Heart right ventricle (tissue), 16 donors: ENCODE measurements at regions not wholly inside any gene's neighbourhood (a gene's known extent, or its start where the extent isn't known, plus 50 kb on each side); places are given as distances from the start of the nearest gene placed in this dataset.

Experiments
- ATAC-seq, 8 donors: fragments of 200-7000 bp; cut with Tn5 transposase; one replicate each; pipeline ENCODE4 v1.9.1; 2020; ENCODE audit warnings: mild to moderate bottlenecking in 8 of 8, moderate library complexity in 8 of 8, moderate number of reproducible peaks in 1 of 8
- DNase-seq, 2 donors: peaks; one replicate each; pipeline ENCODE4 v3.0.0-alpha.2; 2020
- H3K27ac ChIP-seq, 10 donors: fragments of 200-600 bp; sonication (generic) in 2 of 10; one replicate each; pipeline versions ENCODE4 v1.5.0 to v1.8.0; 2020 to 2022; ENCODE audit warnings: mild to moderate bottlenecking in 3 of 10
- H3K27me3 ChIP-seq, 7 donors: fragments of 200-600 bp; one replicate each; pipeline ENCODE4 v1.8.0; 2021 to 2022; ENCODE audit warnings: mild to moderate bottlenecking in 2 of 7
- H3K36me3 ChIP-seq, 9 donors: fragments of 200-600 bp; sonication (generic) in 1 of 9; one replicate each; pipeline versions ENCODE4 v1.5.0 to v1.8.0; 2020 to 2022; ENCODE audit warnings: mild to moderate bottlenecking in 2 of 9
- H3K4me1 ChIP-seq, 9 donors: fragments of 200-600 bp; sonication (generic) in 1 of 9; one replicate each; pipeline versions ENCODE4 v1.5.0 to v1.8.0; 2020 to 2022; ENCODE audit warnings: mild to moderate bottlenecking in 4 of 9
- H3K4me3 ChIP-seq, 10 donors: fragments of 200-600 bp; sonication (generic) in 2 of 10; one replicate each; pipeline versions ENCODE4 v1.5.0 to v1.8.0; 2020 to 2022; ENCODE audit warnings: mild to moderate bottlenecking in 7 of 10, moderate library complexity in 2 of 10
- H3K9me3 ChIP-seq, 11 donors: fragments of 200-600 bp in 10 of 11; sonication (generic) in 2 of 11; one replicate each; pipeline versions ENCODE4 v1.5.0 to v1.8.0; 2013 to 2022; ENCODE audit warnings: mild to moderate bottlenecking in 2 of 11, control low read depth in 1 of 11, moderate library complexity in 1 of 11
- CTCF ChIP-seq, 9 donors: fragments of 200-600 bp; sonication (generic) in 2 of 9; IDR thresholded peaks; one replicate each; pipeline versions ENCODE4 v1.5.0 to v1.8.0; 2021 to 2022; ENCODE audit warnings: antibody characterized with exemption in 9 of 9, mild to moderate bottlenecking in 5 of 9, moderate library complexity in 1 of 9
- WGBS, 2 donors: extraction: QIAGEN DNeasy Blood & Tissue Kit; methylation state at CpG; one replicate each; pipeline ENCODE4 v1.1.7; 2013; ENCODE audit warnings: inconsistent platforms in 1 of 2; 5-methylcytosine and 5-hydroxymethylcytosine counted together
- intact Hi-C, 10 donors: fragments of 100-400 bp; cut with DNase I; formaldehyde crosslinking; loops; one replicate each; pipeline versions ENCODE4 v1.11.1 to v1.14.2; 2022
- donor health status: Arrhythmogenic right ventricular cardiomyopathy.
- donor health status: ischemic (EF 13 %, LVEDD 7.1; RV severe dilation, severe dysfunction).
- donor health status: healthy with polysubstance abuse.
- donor health status: DM: no; HTN: yes; CAD: no.
- donor health status: DM: no; HTN: no; CAD: no.
- donor health status: ischemic (EF 25% LVEDD 6.9; RV normal size, moderate dysfunction).
- donor health status: ischemic (EF 25% LVEDD 5.7; RV mildly dilated, moderate dysfunction).
- donor health status: healthy.
- donor health status: DM: yes; HTN: yes; CAD: no.
- donor health status: Ischemic cardiomyopathy.
- donor health status: ischemic (EF 35%, LVEDD 5.7; RV mildly dilated, moderate dysfunction).
- donor health status: nonischemic (EF 11% LVEDD 7.7; RV severe dilation, severe dysfunction).
- donor health status: DM: yes; HTN: yes; CAD: no.
- donor health status: PGD.
- donor health status: ischemic (EF 29% LVEDD 5.4; RV normal size, mild dysfunction).
- donor health status: nonischemic (EF 23%, LVEDD 6.1; RV moderate dilation, normal function).

DNA sequence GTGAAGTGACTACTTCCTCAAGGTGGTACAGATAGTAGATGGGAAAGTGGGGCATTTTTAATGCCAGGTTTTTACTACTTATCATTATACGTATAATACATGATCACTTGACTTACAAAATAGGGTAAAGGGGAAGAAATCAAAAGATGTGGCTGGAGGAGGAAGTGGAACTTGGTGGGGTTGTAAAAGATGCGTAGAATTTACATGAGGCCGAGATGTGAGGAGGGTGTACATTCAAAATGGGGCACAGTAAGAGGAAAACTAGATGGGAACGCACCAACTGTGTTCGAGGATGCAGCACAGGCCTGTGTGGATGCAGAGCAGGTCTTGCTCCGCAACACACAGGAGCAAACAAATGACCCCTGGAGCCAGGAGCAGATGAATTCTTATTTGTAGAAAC is 403.3 kb downstream of the TXNL1 start:
- 87 to 92% methylated on average over 6 of the region's 6 CpGs for WGBS, 2 donors
- Histone ChIP-seq H3K36me3 (no peaks in the 10 kb centered on the region), H3K4me3 (no peak overlapping the region), H3K4me1 (peaks cover 0 to 15% (median 4%) of the 10 kb centered on the region in 9 donors), H3K27ac (no peak overlapping the region), H3K27me3 (no peaks in the 10 kb centered on the region), H3K9me3 (peaks cover 0 to 27% (median 6%) of the 10 kb centered on the region in 11 donors)
- ATAC-seq, result no peak
- no peak for TF ChIP-seq CTCF (IDR thresholded peaks at IDR 0.05)
- DNase-seq, result no peak
- intact Hi-C loops, result loop anchor here in 1 of 10 donors (10.0 kb wide), 1 partner anchor 120 kb away; no protein-coding TSS in a partner anchor

DNA sequence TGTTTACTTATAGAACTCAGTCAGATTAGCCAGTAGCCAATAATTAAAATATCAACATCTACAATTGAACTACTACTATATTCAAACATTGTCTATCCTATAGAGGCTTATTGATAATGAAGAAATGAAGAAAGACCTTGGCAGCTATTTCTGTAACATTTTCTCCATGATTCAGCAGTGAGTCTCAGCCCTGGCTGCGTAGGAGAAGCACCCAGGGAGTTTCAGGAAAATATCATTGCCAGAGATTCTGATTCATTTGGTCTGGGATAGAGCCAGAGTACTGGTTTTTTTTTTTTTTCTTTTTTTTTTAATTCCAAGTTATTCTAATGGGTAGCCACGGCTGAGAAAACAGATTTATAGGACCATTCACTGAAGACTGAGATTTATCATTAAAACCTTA is 404.8 kb downstream of the TXNL1 start:
- intact Hi-C loops, result loop anchor here in 1 of 10 donors (10.0 kb wide), 1 partner anchor 119 kb away; no protein-coding TSS in a partner anchor
- TF ChIP-seq CTCF (IDR thresholded peaks at IDR 0.05), result no peak
- peak in 7 of 8 donors; percentile 79 to 91 (median 85) for ATAC-seq
- no peak for DNase-seq
- peak overlapping the region in 3 of 10 donors; percentile 19 to 55 (median 33) for H3K27ac ChIP-seq
- no peak overlapping the region for H3K4me3 ChIP-seq
- peaks cover 0 to 15% (median 4%) of the 10 kb centered on the region in 9 donors for H3K4me1 ChIP-seq
- H3K36me3 ChIP-seq, result no peaks in the 10 kb centered on the region
- WGBS, 2 donors, result 41 to 55% methylated on average over 2 of the region's 2 CpGs
- peaks cover 0 to 27% (median 6%) of the 10 kb centered on the region in 11 donors for H3K9me3 ChIP-seq
- no peaks in the 10 kb centered on the region for H3K27me3 ChIP-seq

DNA sequence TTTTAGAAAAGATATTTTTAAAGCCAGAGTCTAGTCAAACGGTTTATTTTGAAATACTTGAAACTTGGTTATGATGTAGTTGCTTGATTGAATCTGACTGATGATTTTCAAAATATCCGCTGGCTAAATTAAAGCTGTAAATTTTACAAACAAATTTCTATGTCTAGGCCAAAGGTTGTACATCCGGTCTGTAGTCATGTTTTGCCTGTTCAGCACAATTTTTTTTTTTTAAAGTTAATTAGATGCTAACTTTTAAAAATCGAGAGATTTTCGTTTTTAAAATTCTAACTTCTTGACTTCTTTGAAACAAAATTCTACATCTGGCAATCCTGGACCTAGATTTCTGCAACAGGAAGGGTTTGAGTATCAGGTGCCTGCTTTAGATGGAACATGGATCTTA is 412.4 kb downstream of the TXNL1 start:
- ATAC-seq (no peak), DNase-seq (no peak)
- TF ChIP-seq CTCF (IDR thresholded peaks at IDR 0.05), result no peak
- H3K27me3 ChIP-seq, result no peaks in the 10 kb centered on the region
- no peak overlapping the region for H3K4me3 ChIP-seq
- intact Hi-C loops, result no loop called here
- peaks cover 0 to 10% (median 4%) of the 10 kb centered on the region in 11 donors for H3K9me3 ChIP-seq
- no peaks in the 10 kb centered on the region for H3K36me3 ChIP-seq
- 92% methylated on average over 5 of the region's 5 CpGs for WGBS, 2 donors
- H3K27ac ChIP-seq, result no peak overlapping the region
- H3K4me1 ChIP-seq, result peaks cover 0 to 11% (median 0%) of the 10 kb centered on the region in 9 donors

- H3K4me1 ChIP-seq, result peaks cover 0 to 11% (median 0%) of the 10 kb centered on the region in 9 donors
- TF ChIP-seq CTCF (IDR thresholded peaks at IDR 0.05), result no peak
- H3K27ac ChIP-seq, result no peak overlapping the region
- WGBS, 2 donors, result 72 to 77% methylated on average over 8 of the region's 8 CpGs
- H3K9me3 ChIP-seq, result no peaks in the 10 kb centered on the region
- no peaks in the 10 kb centered on the region for H3K27me3 ChIP-seq
- DNase-seq (no peak), ATAC-seq (no peak)
- no peaks in the 10 kb centered on the region for H3K36me3 ChIP-seq
- H3K4me3 ChIP-seq, result no peak overlapping the region
- intact Hi-C loops, result no loop called here
These were observed 413.5 kb downstream of the TXNL1 start for GRCh38 chr18:56224669-56225561.
